Renal cortex interstitium (tissue), 11 donors: ENCODE measurements at regions not wholly inside any gene's neighbourhood (a gene's known extent, or its start where the extent isn't known, plus 50 kb on each side); places are given as distances from the start of the nearest gene placed in this dataset.
"Not testable (repeated sequence)": the region's sequence is repeated elsewhere in the genome, so short reads cannot be mapped to it uniquely, and the experiment has no call there.

ENCODE experiments used
- DNase-seq, 11 donors: peaks; one replicate each; pipeline ENCODE4 v3.0.0-alpha.2; 2013; ENCODE audit warnings: low read depth in 9 of 11, low spot score in 4 of 11; ENCODE audit errors: extremely low read depth in 1 of 11

DNA sequence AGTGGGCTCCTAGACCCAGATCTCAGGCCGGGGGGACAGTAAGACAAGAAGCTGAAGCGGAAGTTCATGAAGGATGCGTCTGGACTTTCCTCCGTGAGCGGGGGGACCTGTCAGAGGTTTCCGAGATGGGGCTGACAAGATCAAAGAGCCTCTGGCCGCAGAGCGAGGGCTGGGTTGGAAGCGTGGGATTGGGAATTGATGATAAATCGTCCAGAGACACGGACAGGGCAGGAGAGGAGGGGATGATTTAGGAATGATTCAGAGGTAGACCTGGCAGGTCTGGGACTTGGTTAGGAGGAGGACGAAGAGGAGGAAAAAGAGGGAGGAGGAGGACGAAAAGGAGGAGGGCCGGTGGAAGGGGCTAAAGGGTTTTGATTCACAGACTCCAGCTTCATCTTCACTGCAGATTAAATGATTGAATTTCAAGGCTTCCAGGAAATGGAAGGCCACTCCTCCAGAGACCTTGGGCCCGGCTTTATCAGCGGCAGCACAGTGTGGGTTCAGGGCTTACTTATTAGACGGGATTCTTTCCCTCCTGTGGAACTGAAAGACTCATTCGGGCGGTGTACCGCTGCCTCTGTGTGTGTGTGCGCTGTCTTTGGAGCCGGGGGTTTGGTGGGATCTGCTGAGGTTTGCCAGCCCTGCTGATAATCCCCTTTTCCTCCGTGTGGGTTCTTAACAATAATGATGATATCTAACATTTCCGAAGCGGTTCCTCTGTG is 85.7 kb upstream of the SLC45A1 start:
- no peak for DNase-seq

DNA sequence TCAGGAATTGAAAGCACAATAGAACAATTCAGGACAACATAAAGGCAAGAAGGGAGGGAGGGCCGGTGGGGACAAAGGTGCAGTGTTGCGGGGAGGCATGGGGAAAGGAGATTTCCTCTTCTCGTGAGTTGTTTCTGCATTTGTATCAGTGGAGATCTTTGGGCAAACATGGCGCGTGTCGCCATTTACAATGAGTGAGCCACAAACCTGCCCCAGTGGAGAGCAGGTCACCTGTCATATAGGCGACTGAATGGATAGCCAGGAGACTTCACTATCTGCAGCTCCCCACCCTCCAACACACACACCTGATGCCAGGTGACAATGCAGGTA is 87.7 kb upstream of the SLC45A1 start:
- no peak for DNase-seq

DNA sequence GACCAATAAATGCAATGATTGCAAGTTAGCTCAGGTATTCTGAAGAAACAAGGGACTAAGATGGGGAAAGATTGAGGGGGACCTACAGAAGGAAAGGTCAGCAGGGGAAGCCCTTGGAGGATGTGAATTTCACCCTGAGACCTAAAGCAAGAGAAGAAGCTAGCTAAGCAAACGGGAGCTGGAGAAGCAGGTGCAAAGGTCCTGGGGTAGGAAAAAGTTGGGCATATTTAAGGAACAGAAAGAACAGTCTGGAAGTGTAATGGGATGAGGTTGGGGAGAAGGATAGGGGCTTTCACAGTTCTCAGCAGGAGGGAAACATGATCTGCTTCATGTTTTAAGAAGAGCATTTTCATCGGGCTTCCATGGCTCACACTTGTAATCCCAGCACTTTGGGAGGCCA is 89.7 kb upstream of the SLC45A1 start:
- DNase-seq = no peak

DNA sequence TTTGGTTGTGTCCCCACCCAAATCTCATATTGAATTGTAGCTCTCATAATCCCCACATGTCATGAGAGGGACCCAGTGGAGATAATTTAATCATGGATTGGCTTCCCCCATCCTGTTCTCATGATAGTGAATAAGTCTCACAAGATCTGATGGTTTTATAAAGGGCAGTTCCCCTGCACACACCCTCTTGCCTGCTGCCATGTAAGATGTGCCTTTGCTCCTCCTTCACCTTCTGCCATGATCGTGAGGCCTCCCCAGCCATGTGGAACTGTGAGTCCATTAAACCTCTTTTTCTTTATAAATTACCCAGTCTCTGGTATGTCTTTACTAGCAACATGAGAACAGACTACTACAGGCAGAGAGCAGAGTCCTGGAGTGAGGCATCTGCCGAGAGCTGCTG is 90.2 kb upstream of the SLC45A1 start:
- not testable (repeated sequence) for DNase-seq

DNA sequence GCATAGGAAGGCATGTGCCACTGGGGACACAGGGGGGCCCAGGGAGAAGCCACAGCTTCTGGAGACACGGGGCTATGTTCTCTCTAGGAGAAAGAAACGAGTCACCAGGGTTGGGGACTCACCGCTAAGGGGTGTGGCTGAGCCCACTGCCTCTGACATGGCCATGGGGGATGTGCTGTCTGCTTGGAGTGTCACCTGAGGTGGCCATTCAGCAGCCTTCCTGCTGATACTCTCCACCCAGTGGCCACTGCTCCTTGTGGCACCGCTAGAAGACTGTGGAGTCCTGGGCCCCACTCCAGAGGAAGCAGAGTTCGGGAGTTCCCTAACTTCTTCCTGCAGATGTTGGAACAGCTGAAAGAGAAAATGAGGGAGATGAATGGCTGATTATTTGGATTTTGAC is 91.2 kb upstream of the SLC45A1 start:
- DNase-seq = no peak

DNA sequence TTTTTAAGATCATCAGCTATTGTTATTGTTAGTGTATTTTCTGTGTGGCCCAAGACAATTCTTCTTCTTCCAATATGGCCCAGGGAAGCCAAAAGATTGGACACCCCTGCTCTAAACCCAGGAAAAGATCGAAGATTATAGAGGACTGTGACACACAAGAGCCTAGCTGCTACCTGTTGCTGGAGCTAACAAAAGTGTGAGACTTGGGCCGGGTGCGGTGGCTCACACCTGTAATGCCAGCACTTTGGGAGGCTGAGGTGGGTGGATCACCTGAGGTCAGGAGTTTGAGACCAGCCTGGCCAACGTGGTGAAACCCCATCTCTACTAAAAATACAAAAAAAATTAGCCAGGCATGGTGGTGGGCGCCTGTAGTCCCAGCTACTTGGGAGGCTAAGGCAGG is 91.9 kb upstream of the SLC45A1 start:
- not testable (repeated sequence) for DNase-seq

DNA sequence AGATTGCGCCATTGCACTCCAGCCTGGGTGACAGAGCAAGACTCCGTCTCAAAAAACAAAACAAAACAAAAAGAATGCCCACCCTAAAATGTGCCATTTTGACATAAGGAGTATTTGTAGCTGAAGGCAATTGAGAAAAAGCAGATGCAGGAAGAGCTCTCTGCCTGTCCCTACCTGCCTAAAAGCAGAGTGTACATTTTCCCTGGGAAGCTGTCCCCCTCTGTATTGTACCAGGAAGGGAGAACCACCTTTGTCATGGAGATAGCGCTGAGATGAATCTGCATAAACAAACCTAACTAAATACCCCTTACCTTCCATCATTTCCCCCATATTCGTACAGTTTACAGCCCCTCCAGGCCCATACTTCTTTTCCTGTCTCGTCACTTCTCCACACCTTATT is 94.4 kb upstream of the SLC45A1 start:
- DNase-seq = no peak

DNA sequence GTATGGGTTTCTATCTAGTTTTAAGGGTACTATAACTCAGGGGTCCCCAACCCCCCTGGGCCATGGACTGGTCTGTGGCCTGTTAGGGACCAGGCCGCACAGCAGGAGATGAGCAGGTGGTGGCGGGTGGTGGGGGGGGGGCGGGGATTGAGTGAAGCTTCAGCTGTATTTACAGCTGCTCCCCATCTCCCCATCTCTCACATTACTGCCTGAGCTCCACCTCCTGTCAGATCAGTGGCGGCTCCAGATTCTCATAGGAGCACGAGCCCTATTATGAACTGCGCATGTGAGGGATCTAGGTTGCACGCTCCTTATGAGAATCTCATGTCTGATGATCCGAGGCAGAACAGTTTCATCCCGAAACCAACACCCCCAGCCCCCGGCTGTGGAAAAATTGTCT is 95.1 kb upstream of the SLC45A1 start:
- DNase-seq = no peak

DNA sequence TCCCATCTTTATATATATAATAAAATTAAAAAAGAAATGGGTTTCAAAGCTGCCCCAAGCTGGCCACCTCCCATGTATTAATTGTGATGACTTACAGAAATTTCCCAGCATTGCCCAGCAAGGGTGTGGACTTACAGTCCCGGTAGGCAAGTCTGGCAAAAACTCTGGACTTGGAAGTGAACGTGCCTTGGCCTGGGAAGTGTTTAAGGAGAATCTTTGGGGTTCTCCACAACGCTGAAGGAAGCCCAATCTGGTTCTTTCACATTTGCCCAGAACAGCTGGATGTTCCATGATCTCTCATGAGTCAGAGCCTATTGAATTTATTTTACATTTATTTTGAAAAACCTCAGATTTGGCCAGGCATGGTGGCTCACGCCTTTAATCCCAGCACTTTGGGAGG is 98.4 kb upstream of the SLC45A1 start:
- no peak for DNase-seq

DNA sequence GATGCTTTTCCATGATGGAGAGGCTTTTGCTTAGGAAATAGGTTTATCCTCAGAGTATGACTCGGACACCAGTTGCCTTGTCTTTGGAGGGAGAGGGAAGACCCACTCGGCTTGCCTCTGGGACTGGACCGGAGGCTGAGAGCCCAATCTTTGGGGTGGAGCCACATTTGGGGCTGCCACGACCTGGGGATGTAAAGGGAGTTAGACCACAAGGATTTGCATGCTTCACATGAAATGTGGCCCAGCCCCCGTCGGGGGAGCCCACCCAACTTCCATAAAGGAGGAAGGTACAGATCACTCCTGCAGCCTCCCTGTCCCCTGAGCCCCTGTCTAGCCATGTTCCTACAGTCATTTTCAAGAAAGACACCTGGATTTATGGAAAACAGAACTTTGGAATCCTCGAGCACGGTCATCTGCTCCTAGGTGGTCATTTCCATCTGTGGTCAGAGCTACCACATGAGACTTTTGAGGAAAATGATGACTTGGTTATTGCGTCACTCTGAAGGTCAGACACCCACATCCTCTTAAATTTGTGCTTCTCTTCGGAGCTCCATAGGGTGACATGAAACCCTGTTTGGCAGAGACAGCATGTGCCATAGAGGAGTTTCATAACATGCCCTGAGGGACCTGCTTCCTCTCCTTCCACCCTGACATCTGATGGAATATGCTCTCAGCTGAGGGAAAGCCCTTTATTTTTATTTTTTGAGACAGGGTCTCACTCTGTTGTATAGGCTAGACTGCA is 99.4 kb upstream of the SLC45A1 start:
- no peak for DNase-seq

DNA sequence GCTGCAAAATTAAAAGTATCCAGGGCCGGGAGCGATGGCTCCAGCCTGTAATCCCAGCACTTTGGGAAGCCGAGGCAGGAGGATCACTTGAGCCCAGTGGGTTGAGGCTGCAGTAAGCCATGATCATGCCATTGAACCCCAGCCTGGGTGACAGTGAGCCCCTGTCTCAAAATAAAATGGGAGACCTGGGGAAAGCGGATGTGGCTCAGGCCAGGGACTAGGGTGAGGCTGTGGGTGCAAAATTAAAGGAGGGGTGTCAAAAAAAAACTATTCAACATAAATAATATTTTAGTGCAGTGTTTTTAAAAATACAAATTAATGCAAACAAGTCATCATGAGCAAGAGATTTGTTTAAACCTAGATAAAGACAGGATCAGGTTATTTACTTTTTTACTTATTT is 100.1 kb upstream of the SLC45A1 start:
- no peak for DNase-seq

DNA sequence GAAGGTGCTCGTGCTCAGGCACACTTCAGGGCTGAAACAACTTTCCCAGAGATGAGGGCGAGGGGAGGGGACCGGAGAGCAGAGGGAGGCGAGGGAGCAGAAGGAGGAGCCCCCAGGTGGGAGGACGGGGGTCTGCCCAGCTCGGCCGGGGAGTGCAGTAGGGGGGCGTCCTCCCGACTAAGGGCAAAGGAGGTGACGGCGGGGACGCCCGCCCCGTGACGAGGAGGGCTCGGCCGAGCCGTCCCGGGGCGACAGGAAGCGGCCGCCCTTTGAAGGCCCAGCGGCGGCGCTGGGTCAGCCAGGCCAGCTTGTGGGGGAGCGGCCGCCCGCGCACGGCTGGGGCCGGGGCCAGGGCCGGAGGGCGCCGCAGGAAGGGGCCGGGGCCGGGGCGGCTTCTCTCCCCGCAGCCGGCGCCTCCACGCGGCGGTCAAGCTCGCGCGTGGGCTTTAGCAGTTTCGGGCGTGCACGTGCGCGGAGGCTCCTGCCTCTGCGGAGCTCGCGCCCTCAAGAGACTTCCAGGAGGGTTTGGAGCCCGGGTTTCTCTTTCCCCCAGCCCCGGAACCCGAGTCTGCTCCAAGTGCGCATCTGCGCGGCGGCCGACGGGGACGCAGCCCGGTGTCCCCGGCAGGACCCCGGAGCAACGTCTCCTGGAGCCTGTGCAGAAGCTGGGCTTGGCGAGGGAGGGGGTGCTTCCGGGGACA is 100.8 kb upstream of the SLC45A1 start:
- no peak for DNase-seq

DNA sequence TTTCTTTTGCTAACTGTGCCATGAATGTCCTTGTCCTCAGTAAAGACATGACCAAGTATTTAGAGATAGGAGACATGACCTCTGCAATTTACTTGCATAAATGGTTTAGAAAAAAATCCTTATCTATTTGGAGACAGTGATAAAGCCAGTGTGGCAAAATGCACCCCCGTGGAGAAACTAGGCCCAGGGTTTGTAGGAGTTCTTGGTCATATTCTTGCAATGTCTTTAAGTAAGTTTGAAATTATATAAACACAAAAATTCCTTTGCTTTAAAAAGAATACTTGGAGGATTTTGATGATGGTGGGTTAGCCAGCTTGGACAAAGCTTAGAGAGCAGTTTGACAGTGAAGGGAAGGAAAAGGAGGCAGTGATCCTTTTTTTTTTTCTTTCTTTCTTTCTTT is 101.9 kb upstream of the SLC45A1 start:
- no peak for DNase-seq

DNA sequence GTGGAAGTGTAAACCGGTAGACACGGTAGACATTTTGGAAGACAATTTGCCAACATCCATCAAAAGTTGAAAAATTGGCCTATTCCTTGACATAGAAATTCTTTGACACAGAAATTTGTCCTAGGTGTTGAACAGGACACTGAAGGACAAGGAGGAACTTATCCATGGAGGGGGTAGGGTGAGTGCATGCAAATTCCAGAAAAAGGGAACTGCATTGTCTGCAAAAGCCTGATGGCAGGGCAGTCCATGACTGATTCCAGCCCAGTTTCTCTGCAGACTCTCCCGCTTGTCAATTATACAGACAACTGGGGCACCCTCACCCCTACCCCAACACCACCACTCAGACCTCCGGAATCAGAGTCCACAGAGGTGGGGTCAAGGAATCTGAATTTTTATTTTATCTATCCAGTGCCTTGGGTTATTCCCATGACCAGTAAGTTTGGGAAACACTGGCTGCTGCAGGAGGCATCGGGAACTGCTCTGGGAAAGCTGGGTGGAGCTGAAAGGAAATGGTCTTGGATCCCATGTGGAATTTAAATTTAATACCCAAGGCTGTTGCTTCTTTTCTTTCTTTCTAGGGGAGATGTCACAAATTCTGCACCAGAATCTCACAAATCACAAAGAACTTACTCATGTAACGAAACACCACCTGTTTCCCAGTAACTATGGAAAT is 103.3 kb upstream of the SLC45A1 start:
- no peak for DNase-seq

DNA sequence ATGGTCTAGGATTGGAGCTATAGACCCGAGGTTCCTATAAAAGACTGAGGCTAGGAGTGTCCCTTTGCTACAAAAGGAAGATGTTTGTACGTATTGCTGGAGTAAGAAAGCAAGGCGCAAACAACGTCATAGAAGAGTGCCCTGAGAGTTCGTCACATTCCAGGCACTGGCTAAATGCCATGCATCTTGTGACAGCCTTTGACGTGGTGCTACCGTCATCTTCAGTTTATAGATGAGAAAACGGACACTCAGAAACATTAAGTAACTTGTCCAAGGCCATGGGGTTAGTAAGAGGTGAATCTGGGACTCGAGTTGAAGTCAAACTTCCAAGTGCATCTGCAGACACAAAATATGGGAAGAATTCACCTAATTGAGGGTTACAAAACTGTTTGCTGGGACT is 104.2 kb upstream of the SLC45A1 start:
- DNase-seq = no peak

DNA sequence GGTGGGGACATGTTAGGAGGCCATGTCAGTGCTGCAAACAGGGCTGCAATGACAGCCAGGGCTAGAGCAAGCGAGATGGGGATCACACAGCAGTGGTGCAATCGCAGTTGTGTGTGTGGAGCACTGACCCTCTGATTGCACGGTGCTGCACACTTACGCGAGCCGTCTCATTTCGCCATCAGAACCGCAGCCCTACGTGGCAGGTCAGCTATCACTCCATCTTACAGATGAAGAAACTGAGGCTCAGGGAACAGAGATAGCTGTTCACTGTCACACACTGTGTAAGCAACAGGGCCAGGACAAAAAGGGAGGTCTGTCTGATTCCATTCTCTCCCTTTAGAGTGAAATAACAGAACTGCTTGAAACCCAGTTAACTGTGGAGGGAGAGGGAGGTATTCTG is 104.8 kb upstream of the SLC45A1 start:
- DNase-seq = no peak

DNA sequence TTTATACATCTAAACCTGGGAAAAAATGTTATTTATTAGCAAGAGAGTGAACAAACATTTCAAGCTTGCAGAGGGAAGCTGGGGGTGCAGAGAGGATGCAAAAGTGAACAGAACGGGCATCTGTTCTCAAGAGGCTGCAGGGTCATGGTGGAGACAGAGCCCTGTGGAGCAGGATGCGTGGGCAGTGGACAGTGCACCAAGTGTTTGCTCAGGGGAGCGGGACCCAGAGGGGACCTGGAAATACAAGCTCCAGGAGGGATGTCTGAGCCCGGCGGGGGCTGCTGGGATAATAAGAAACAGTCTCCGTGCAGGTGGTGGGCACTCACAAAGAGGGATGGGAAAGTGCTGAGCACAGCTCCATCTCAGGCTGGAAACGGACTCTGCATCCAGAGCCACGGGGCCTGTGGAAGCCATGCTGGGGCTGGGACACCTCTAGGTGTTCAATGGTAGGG is 105.3 kb upstream of the SLC45A1 start:
- no peak for DNase-seq

DNA sequence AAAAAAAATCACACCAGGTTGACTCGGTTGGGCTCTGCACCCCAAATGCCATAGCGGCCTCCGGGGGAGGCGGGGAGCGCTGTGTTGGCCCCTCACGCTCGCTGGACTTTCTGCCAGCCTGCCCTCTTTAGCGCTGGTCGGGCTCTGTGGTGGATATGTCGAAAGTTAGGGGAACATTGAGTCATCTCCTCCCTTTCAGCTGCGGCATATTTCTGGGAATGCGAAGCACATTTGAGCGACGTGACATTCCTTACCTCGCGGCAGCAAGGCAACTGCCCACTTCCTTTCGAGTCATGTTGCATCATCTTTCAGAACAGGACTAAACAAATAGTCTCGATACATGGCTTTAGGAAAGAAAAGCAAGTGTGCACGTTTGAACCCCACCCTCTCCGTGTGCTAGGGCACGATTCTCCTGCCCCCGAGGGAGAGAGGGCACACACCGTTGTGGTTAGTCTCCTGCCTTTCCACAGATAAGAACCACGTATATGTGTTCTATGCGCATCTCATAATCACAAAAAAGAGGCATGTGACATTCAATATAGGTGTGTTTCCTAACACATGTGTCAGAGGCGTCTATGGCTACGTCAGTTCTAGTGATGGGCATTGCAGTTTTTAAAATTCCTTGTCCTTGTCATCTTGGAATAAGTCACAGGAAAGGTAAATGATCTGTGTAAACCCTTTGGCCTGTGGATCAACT is 105.9 kb upstream of the SLC45A1 start:
- DNase-seq = no peak

DNA sequence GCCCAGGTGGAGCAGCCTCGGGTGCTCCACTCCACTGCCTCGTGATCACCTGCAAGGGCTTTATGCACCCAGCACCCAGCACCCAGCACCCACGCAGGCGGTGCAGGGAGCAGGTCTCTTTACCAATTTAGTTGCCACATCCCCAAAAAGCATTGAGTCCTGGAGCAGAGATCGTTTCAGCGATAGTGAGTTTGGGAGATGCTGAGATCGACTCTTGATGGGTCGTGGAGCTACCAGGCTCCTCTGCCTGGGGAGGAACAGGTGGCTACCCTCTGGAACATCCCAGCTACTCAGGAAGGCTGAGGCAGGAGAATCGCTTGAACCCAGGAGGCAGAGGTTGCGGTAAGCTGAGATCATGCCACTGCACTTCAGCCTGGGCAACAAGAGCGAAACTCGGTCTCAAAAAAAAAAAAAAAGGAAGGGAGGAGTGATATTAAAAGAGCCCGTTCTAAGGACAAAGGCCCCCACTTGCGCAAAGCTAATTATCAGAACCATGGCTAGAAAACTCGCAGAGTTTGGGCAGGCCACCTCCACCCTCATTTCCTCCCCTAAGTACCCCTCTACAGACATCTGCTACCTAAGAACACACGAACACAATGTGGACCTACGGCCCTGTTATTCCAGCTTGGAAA is 106.5 kb upstream of the SLC45A1 start:
- no peak for DNase-seq
